ENCODE measurements at regions not wholly inside any gene's neighbourhood (a gene's known extent, or its start where the extent isn't known, plus 50 kb on each side); places are given as distances from the start of the nearest gene placed in this dataset.
"Not testable (repeated sequence)": the region's sequence is repeated elsewhere in the genome, so short reads cannot be mapped to it uniquely, and the experiment has no call there.

- whole genome bisulfite sequencing, 2 donors, result 67 to 88% methylated on average over 2 of the region's 2 CpGs
- TF ChIP-seq POLR2A (IDR thresholded peaks at IDR 0.05), result no peak
- H3K4me1 ChIP-seq, result peaks cover 5% of the 10 kb centered on the region
- no peaks in the 10 kb centered on the region for H3K27me3 ChIP-seq
- no peak overlapping the region for H3K27ac ChIP-seq
- H3K36me3 ChIP-seq (ENCODE audit: low read depth, missing control alignments), result no peaks in the 10 kb centered on the region
- no peaks in the 10 kb centered on the region for H3K9me3 ChIP-seq
- no peak overlapping the region for H3K4me3 ChIP-seq
- DNase-seq, result no peak
- intact Hi-C loops (cut with DNase I; ENCODE audit: low total_unique reads), result no loop called here
Measured at GRCh38 chr19:29884044-29884443, 58.0 kb upstream of the URI1 start.

GRCh38 chr19:29884466-29884865 is 57.6 kb upstream of the URI1 start:
- TF ChIP-seq POLR2A (IDR thresholded peaks at IDR 0.05) (no peak), CTCF (IDR thresholded peaks at IDR 0.05) (no peak)
- intact Hi-C loops (cut with DNase I; ENCODE audit: low total_unique reads), result no loop called here
- H3K4me3 ChIP-seq, result no peak overlapping the region
- peaks cover 5% of the 10 kb centered on the region for H3K4me1 ChIP-seq
- H3K9me3 ChIP-seq, result no peaks in the 10 kb centered on the region
- H3K27ac ChIP-seq, result no peak overlapping the region
- WGBS, 2 donors, result 42 to 54% methylated on average over 7 to 9 of the region's 9 CpGs
- peak; percentile 35 for DNase-seq
- H3K27me3 ChIP-seq, result no peaks in the 10 kb centered on the region
- H3K36me3 ChIP-seq (ENCODE audit: low read depth, missing control alignments), result no peaks in the 10 kb centered on the region

- H3K4me1 ChIP-seq; H3K36me3 ChIP-seq (ENCODE audit: low read depth, missing control alignments); DNase-seq; H3K27ac ChIP-seq; intact Hi-C loops (cut with DNase I; ENCODE audit: low total_unique reads); H3K4me3 ChIP-seq; H3K27me3 ChIP-seq; H3K9me3 ChIP-seq: not testable (repeated sequence)
- 91 to 99% methylated on average over 7 of the region's 7 CpGs for WGBS, 2 donors
Measured at GRCh38 chr19:29886106-29886505, 55.9 kb upstream of the URI1 start.

- Histone ChIP-seq H3K4me3 (no peak overlapping the region), H3K27ac (no peak overlapping the region), H3K27me3 (no peaks in the 10 kb centered on the region), H3K9me3 (no peaks in the 10 kb centered on the region), H3K36me3 (ENCODE audit: low read depth, missing control alignments) (no peaks in the 10 kb centered on the region), H3K4me1 (peaks cover 5% of the 10 kb centered on the region)
- 74 to 77% methylated on average over 6 of the region's 6 CpGs for WGBS, 2 donors
- TF ChIP-seq POLR2A (IDR thresholded peaks at IDR 0.05) (no peak), CTCF (IDR thresholded peaks at IDR 0.05) (no peak)
- DNase-seq, result no peak
- intact Hi-C loops (cut with DNase I; ENCODE audit: low total_unique reads), result no loop called here
Measured at GRCh38 chr19:29886586-29886985, 55.5 kb upstream of the URI1 start.

- WGBS, 2 donors, result 24 to 39% methylated on average over 2 of the region's 2 CpGs
- peak; percentile 25 for DNase-seq
- Histone ChIP-seq H3K4me3 (no peak overlapping the region), H3K36me3 (ENCODE audit: low read depth, missing control alignments) (no peaks in the 10 kb centered on the region), H3K9me3 (no peaks in the 10 kb centered on the region), H3K27me3 (no peaks in the 10 kb centered on the region), H3K27ac (no peak overlapping the region), H3K4me1 (peaks cover 5% of the 10 kb centered on the region)
- no peak for TF ChIP-seq CTCF (IDR thresholded peaks at IDR 0.05)
- TF ChIP-seq POLR2A (IDR thresholded peaks at IDR 0.05), result no peak
- intact Hi-C loops (cut with DNase I; ENCODE audit: low total_unique reads), result no loop called here
Measured at GRCh38 chr19:29887442-29887855, 54.6 kb upstream of the URI1 start.

GRCh38 chr19:29888047-29888446 is 54.0 kb upstream of the URI1 start:
- WGBS, 2 donors, result 93 to 99% methylated on average over 3 of the region's 3 CpGs
- H3K4me1 ChIP-seq; intact Hi-C loops (cut with DNase I; ENCODE audit: low total_unique reads); H3K36me3 ChIP-seq (ENCODE audit: low read depth, missing control alignments); H3K27ac ChIP-seq; H3K9me3 ChIP-seq; H3K27me3 ChIP-seq; DNase-seq; H3K4me3 ChIP-seq: not testable (repeated sequence)

All from testis (tissue), 2 donors.